Myocyte (in vitro differentiated cells): ENCODE measurements at regions not wholly inside any gene's neighbourhood (a gene's known extent, or its start where the extent isn't known, plus 50 kb on each side); places are given as distances from the start of the nearest gene placed in this dataset.

Source experiments
- DNase-seq: peaks from one replicate; pipeline ENCODE4 v3.0.0-alpha.2; 2012; ENCODE audit warnings: low read depth

GRCh38 chr9:126125177-126125576 is 201.5 kb upstream of the MVB12B start:
- peak; percentile 14 for DNase-seq

- DNase-seq, result peak; percentile 34
Measured at GRCh38 chr9:126125577-126125976, 201.1 kb upstream of the MVB12B start.

- no peak for DNase-seq
Measured at GRCh38 chr9:126125992-126126409, 200.6 kb upstream of the MVB12B start.

GRCh38 chr9:126126807-126127206 is 199.8 kb upstream of the MVB12B start:
- DNase-seq, result no peak

- no peak for DNase-seq
Measured at GRCh38 chr9:126127591-126127990, 199.0 kb upstream of the MVB12B start.

- no peak for DNase-seq
Measured at GRCh38 chr9:126128494-126129142, 198.0 kb upstream of the MVB12B start.

GRCh38 chr9:126131066-126132010 is 195.3 kb upstream of the MVB12B start:
- DNase-seq, result no peak

GRCh38 chr9:126132746-126133145 is 193.9 kb upstream of the MVB12B start:
- no peak for DNase-seq

GRCh38 chr9:126144196-126144595 is 182.4 kb upstream of the MVB12B start:
- peak; percentile 51 for DNase-seq

GRCh38 chr9:126144603-126145456 is 181.8 kb upstream of the MVB12B start:
- DNase-seq, result no peak

- DNase-seq, result no peak
Measured at GRCh38 chr9:126145887-126146253, 180.8 kb upstream of the MVB12B start.

- peak; percentile 42 for DNase-seq
Measured at GRCh38 chr9:126146254-126147145, 180.1 kb upstream of the MVB12B start.

GRCh38 chr9:126147186-126147935 is 179.3 kb upstream of the MVB12B start:
- DNase-seq, result no peak

- DNase-seq, result no peak
Measured at GRCh38 chr9:126147936-126148870, 178.4 kb upstream of the MVB12B start.

GRCh38 chr9:126148994-126149393 is 177.6 kb upstream of the MVB12B start:
- DNase-seq, result no peak

GRCh38 chr9:126149661-126150060 is 177.0 kb upstream of the MVB12B start:
- DNase-seq, result no peak

- no peak for DNase-seq
Measured at GRCh38 chr9:126150411-126151030, 176.1 kb upstream of the MVB12B start.

GRCh38 chr9:126151031-126151685 is 175.5 kb upstream of the MVB12B start:
- no peak for DNase-seq
